GM18907 (cell line): ENCODE measurements at regions not wholly inside any gene's neighbourhood (a gene's known extent, or its start where the extent isn't known, plus 50 kb on each side); places are given as distances from the start of the nearest gene placed in this dataset.

Source experiments
- ATAC-seq: cut with Tn5 transposase; IDR thresholded peaks from one replicate; pipeline ENCODE4 v1.9.1; 2021; ENCODE audit warnings: mild to moderate bottlenecking, moderate library complexity; ENCODE audit not compliant: unreplicated experiment

DNA sequence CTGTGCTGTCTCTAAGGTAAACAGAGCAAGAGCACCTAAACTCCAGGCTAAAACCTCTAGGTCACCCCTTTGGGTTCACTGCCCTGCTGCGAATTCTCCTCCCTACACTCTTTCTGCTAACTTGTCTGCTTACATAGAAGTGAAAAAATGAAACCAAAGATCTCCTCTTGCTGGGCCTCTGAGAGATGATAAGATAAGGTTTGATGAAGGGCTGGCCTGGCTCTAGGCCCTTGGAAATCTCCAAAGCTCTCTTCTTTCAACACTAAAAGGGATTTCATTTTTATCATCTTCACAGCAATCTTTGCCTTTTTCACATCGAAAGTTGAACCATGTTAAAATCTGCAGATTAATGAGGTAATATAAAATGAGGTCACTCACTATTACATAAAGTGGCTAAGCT lies 450.8 kb upstream of the TLE4 start:
- ATAC-seq: no peak

- no peak for ATAC-seq
Measured at GRCh38 chr9:79123415-79123814, 448.4 kb upstream of the TLE4 start.

DNA sequence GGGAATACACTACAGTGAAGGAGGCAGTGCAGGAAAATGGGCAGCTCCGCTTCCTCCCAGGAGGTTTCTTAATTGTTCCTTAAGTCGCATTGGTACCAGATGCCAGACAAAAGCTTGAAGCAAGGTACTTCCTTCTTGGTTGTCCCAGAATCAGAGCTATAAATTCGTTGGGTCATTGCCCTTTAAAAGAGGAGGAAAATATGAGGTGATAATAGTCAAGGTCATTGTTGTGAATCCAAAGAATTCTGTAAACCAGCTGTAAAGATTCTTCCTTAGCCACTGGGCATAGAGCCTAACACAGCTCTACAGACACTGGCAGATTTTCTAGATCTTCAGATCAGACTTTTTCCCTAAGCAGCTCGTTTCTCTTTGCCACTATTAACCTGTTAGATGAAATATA lies 444.1 kb upstream of the TLE4 start:
- ATAC-seq: no peak

GRCh38 chr9:79129865-79130480 lies 441.8 kb upstream of the TLE4 start:
- no peak for ATAC-seq

- no peak for ATAC-seq
Measured at GRCh38 chr9:79131246-79131774, 440.5 kb upstream of the TLE4 start.

DNA sequence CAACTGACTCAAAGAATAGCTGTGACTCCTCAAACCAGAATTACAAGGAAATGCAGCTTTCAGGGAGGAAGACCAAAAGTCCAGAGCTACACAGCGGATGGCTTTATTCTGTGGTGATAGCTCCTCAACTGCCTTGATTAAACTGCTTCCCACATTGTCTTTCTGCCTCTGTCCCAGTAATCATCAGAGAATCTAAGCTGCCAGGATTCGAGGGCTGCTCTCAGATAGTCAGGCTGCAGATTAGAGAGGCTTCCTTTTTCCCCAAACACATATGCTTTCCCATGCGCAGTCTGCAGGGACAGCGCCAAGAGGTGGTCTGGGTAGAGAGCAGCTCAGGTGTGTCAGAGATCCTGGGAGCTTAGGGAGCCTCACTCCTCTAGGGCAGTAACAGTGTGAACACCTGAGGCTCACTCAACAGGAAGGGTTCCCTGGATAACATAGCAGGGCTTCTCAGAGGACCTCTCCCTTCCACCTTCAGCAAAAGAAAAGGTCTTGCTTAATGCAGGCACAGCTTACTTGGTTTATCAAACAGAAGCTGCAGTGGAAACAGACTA lies 439.9 kb upstream of the TLE4 start:
- no peak for ATAC-seq

DNA sequence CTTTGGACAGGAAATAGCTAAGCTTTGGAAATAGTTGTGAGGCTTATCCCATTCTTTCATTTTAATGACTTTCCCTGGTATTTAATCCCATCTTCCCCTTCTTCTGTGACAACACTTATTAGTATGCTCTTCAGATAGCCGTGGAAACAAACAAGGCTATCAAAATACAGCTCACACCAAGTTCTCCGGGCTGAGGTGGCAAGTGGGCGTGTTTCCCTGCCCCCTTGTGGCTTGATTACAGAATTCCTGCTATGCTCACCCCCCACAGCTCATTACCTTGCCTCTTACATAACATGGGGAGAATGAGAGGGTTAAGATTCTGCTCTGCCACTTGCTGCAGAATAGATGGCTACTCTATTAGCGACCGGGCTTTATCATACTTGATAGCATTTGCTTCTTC lies 437.1 kb upstream of the TLE4 start:
- no peak for ATAC-seq

GRCh38 chr9:79135681-79136415 lies 435.9 kb upstream of the TLE4 start:
- ATAC-seq: no peak

GRCh38 chr9:79140751-79141150 lies 431.0 kb upstream of the TLE4 start:
- ATAC-seq: no peak

DNA sequence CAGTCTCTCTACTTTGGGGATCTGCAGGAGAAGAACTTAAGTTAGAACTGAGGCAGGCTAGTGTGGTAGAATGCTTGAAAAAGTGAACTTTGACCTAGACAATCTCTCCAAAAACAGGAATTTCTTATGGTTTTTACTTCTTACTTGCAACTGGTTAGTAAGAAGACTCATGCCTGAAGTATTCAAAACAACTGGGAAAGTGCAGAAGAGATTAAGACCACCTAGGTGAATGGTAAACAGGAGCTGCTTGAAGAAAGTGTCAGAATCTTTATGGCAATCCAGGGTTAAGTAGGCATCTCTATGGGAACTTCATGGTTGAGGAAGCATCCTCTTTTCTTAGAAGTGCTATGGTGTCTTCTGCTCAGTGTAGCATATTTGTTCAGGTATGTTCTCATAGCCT lies 428.6 kb upstream of the TLE4 start:
- no peak for ATAC-seq

GRCh38 chr9:79145442-79145841 lies 426.3 kb upstream of the TLE4 start:
- no peak for ATAC-seq

DNA sequence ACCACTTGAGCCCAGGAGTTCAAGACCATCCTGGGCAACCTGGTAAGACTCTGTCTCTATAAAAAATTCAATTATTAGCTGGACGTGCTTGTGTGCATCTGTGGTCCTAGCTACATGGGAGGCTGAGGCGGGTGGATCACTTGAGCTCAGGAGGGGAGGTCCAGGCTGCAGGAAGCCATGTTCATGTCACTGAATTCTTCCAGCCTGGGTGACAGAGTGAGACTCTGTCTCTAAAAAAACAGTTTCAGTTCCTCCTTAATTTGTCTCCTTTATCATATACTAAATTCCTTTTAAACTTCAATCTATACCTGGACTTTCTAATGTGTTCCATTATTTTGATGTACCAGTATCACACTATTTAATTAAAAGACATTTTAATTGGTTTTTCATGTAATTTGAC lies 422.2 kb upstream of the TLE4 start:
- no peak for ATAC-seq

GRCh38 chr9:79151791-79152190 lies 420.0 kb upstream of the TLE4 start:
- ATAC-seq: no peak

DNA sequence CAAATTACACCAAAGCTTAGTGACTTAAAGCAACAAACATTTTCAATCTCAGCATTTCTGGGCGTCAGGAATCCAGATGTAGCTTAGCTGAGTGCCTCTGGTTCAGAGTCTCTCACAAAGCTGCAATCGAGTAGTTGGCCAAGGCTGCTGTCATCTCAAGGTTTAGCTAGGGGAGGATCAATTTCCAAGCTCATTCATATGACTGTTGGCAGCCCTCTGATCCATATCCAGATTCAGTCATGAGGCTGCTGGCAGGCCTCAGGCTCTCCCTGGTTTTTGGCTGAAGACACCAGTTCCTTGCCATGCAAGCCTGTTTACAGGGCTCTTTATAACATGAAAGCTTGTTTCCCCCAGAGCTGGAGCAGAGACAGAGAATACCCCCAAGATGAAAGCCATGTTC lies 419.5 kb upstream of the TLE4 start:
- ATAC-seq: no peak

DNA sequence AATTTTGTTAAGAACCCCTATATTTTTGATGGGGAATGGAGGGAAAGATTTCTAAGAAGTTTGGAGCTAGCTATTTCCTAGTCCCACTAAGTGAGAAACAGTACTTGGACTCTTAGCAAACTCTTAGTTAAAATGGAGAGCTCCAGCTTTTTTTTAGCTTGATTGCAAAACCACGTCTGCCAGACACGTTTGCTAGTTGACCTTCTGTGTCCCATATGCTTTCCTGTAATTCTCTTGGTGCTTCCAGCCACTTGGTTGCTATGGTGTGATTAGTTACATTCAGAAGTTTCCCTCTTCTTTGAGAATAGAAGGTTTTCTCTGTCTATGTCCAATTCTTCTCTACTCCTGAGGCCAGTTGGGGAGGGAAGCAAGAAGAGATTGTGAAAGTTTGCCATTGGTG lies 417.0 kb upstream of the TLE4 start:
- no peak for ATAC-seq

DNA sequence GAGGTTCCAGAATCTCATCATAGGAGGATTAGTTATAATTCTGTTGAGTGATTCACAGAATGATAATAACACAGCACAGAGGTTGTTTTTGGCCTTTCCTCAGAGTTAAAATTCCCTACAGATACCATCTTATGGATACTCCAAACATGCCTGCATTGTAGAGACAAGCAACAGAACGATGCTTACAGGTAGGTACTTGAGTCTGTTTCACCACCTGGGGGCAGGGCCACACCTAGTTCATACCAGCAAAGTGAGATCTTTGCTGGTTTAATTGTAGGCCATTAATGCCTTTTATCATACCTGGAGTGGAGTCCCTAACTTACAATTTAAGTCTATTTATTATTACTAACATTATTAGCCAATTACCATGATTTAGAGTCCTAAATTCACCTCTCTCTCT lies 416.5 kb upstream of the TLE4 start:
- no peak for ATAC-seq

DNA sequence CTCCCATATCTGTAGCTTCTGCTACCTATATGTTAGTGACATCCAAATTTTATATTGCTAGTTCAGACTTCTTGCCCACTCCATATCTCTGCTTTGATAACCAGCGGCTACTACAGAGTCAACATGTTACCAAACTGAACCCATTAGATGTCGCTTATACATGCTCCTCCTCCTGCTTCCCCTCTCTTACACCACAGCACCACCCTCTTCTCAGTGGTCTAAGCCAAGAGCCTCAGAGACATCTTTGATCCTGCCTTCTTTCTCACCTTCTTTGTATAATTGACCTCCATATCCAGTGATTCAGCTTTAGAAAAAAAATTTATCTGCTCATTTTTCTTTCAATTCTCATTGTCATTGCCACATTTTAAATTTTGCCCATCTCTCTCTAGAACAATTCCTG lies 408.2 kb upstream of the TLE4 start:
- ATAC-seq: no peak

DNA sequence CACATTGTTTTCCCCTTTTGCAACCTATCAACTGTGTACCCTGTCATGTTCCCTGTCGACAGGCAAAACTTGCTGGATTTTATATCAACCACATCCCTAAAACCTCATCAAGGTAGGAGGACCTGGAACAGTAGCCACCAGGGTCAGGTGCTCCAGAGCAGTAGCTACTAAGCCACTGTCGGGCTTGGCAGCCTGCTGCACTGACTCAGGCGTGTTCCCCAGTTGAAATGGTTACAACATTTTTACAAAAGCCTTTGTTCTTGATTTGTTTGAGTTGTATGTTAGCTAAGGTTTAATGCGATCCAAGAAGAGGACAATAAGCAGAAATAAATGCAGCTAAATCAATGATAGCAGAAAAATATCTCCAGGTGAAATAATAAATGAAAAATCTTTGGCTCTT lies 407.4 kb upstream of the TLE4 start:
- ATAC-seq: no peak

GRCh38 chr9:79165020-79165780 lies 406.6 kb upstream of the TLE4 start:
- ATAC-seq: no peak

- no peak for ATAC-seq
Measured at GRCh38 chr9:79166005-79166404, 405.8 kb upstream of the TLE4 start.

- ATAC-seq: no peak
Measured at GRCh38 chr9:79170643-79171042, 401.1 kb upstream of the TLE4 start.

- ATAC-seq: no peak
Measured at GRCh38 chr9:79173932-79174331, 397.8 kb upstream of the TLE4 start.
